MCF 10A (cell line): ENCODE measurements at regions not wholly inside any gene's neighbourhood (a gene's known extent, or its start where the extent isn't known, plus 50 kb on each side); places are given as distances from the start of the nearest gene placed in this dataset.

Source experiments
- BruUV-seq: library from RNA; stranded (reverse); fragments of 400-500 nt; replicated peaks from 2 replicates; lab custom pipeline; 2021; lab: Mats Ljungman, UMichigan
- CTCF ChIA-PET: fragments of 300-600 bp; sonication (Branson Sonifier 250); formaldehyde crosslinking; extraction: SDS; loops from one replicate; lab custom pipeline; 2021; ENCODE audit warnings: antibody characterized with exemption, inconsistent platforms; lab: Yijun Ruan, JAX
- POLR2A ChIA-PET: fragments of 300-600, 350-650 bp; sonication (Branson Sonifier 250); formaldehyde crosslinking; extraction: SDS; loops from one replicate; lab custom pipeline; 2020; ENCODE audit warnings: antibody characterized with exemption, inconsistent platforms; lab: Yijun Ruan, JAX
- DNase-seq: peaks from one replicate; pipeline ENCODE4 v3.0.0-alpha.2; 2018; ENCODE audit not compliant: unreplicated experiment
- H3K27ac Mint-ChIP-seq: one replicate; pipeline ENCODE4 v1.8.0; 2022; ENCODE audit warnings: mild to moderate bottlenecking, low read depth, mixed read lengths; ENCODE audit not compliant: unreplicated experiment
- H3K27me3 Mint-ChIP-seq: one replicate; pipeline ENCODE4 v1.8.0; 2022; ENCODE audit warnings: mixed read lengths; ENCODE audit not compliant: insufficient read depth, unreplicated experiment
- H3K36me3 Mint-ChIP-seq: one replicate; pipeline ENCODE4 v1.8.0; 2022; ENCODE audit warnings: mild to moderate bottlenecking, moderate library complexity, mixed read lengths; ENCODE audit not compliant: insufficient read depth, unreplicated experiment
- H3K4me1 Mint-ChIP-seq: one replicate; pipeline ENCODE4 v1.8.0; 2022; ENCODE audit warnings: mixed read lengths; ENCODE audit not compliant: insufficient read depth, unreplicated experiment
- H3K4me3 Mint-ChIP-seq: one replicate; pipeline ENCODE4 v1.8.0; 2022; ENCODE audit warnings: mild to moderate bottlenecking, moderate library complexity, mixed read lengths; ENCODE audit not compliant: unreplicated experiment
- H3K9me3 Mint-ChIP-seq: one replicate; pipeline ENCODE4 v1.8.0; 2022; ENCODE audit warnings: mixed read lengths; ENCODE audit not compliant: unreplicated experiment
- intact Hi-C: fragments of 100-400 bp; cut with micrococcal nuclease; formaldehyde crosslinking; loops from 2 replicates; pipeline ENCODE4 v1.14.1; 2022
- TF ChIP-seq, protein P1 (sequence below): fragments of 200-600 bp; IDR thresholded peaks from one replicate; pipeline ENCODE4 v1.8.0; 2022; ENCODE audit warnings: antibody characterized with exemption, mild to moderate bottlenecking; ENCODE audit not compliant: unreplicated experiment

GRCh38 chr1:188670837-188671236 is 1806.8 kb downstream of the BRINP3 start:
- Mint-ChIP-seq H3K27me3 (no peaks in the 10 kb centered on the region), H3K27ac (peak overlapping the region; percentile 36), H3K9me3 (no peaks in the 10 kb centered on the region), H3K36me3 (no peaks in the 10 kb centered on the region), H3K4me3 (no peak overlapping the region), H3K4me1 (peaks cover 9% of the 10 kb centered on the region)
- TF ChIP-seq, protein P1, sequence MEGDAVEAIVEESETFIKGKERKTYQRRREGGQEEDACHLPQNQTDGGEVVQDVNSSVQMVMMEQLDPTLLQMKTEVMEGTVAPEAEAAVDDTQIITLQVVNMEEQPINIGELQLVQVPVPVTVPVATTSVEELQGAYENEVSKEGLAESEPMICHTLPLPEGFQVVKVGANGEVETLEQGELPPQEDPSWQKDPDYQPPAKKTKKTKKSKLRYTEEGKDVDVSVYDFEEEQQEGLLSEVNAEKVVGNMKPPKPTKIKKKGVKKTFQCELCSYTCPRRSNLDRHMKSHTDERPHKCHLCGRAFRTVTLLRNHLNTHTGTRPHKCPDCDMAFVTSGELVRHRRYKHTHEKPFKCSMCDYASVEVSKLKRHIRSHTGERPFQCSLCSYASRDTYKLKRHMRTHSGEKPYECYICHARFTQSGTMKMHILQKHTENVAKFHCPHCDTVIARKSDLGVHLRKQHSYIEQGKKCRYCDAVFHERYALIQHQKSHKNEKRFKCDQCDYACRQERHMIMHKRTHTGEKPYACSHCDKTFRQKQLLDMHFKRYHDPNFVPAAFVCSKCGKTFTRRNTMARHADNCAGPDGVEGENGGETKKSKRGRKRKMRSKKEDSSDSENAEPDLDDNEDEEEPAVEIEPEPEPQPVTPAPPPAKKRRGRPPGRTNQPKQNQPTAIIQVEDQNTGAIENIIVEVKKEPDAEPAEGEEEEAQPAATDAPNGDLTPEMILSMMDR = no peak
- peak; percentile 73 for DNase-seq
- ChIA-PET CTCF (interaction anchor here (0.6 kb wide), 1 partner anchor 10 kb away, joined by 3 read pairs; no protein-coding TSS in a partner anchor), POLR2A (interaction anchor here (1.2 kb wide), 1 partner anchor 17 kb away, joined by 3 read pairs; no protein-coding TSS in a partner anchor)
- intact Hi-C loops = no loop called here
- no TSS peak for BruUV-seq

DNA sequence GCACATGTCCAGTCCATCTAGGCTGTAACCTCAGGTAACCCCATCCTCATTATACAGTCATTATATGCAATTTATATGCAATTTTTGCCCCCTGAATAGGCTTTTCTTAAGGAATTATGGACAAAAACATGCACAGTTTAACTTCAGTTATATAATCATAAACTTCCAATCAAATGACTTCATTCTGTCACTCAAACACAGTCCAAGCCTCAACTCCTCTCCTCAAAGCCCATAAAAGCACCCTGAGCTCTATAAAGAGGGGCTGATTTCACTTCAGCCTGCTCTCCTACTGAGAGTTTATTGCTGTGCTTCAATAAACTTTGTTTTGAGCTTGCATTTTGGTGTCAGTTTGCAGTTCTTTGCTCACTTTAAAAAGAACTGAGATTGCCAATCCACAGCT is 1805.5 kb downstream of the BRINP3 start:
- no peaks in the 10 kb centered on the region for H3K36me3 Mint-ChIP-seq
- no peak overlapping the region for H3K4me3 Mint-ChIP-seq
- CTCF ChIA-PET = interaction anchor here (0.7 to 1.3 kb wide), 2 partner anchors 44 to 1407 kb away, joined by 3 to 4 read pairs; no protein-coding TSS in a partner anchor
- no peak for DNase-seq
- TF ChIP-seq, protein P1 = no peak
- H3K27ac Mint-ChIP-seq = no peak overlapping the region
- POLR2A ChIA-PET = no interaction called here
- intact Hi-C loops = no loop called here
- no TSS peak for BruUV-seq
- no peaks in the 10 kb centered on the region for H3K27me3 Mint-ChIP-seq
- H3K4me1 Mint-ChIP-seq = peaks cover 9% of the 10 kb centered on the region
- no peaks in the 10 kb centered on the region for H3K9me3 Mint-ChIP-seq

GRCh38 chr1:188689542-188689941 is 1788.1 kb downstream of the BRINP3 start:
- DNase-seq = peak; percentile 69
- ChIA-PET POLR2A (no interaction called here), CTCF (interaction anchor here (0.5 to 0.8 kb wide), 3 partner anchors 9 to 529 kb away, joined by 3 to 5 read pairs (median 3); no protein-coding TSS in a partner anchor)
- no peak overlapping the region for H3K4me3 Mint-ChIP-seq
- H3K27ac Mint-ChIP-seq = peak overlapping the region; percentile 47
- H3K36me3 Mint-ChIP-seq = no peaks in the 10 kb centered on the region
- BruUV-seq = no TSS peak
- no peaks in the 10 kb centered on the region for H3K9me3 Mint-ChIP-seq
- TF ChIP-seq, protein P1 = no peak
- intact Hi-C loops = no loop called here
- H3K27me3 Mint-ChIP-seq = no peaks in the 10 kb centered on the region
- peaks cover 8% of the 10 kb centered on the region for H3K4me1 Mint-ChIP-seq

GRCh38 chr1:188700116-188700515 is 1777.5 kb downstream of the BRINP3 start:
- no peak for DNase-seq

More at GRCh38 chr1:188700116-188700515, 1777.5 kb downstream of the BRINP3 start:
- no TSS peak for BruUV-seq
- no peak overlapping the region for H3K27ac Mint-ChIP-seq
- no peaks in the 10 kb centered on the region for H3K4me1 Mint-ChIP-seq
- CTCF ChIA-PET = no interaction called here
- TF ChIP-seq, protein P1 = no peak
- no peaks in the 10 kb centered on the region for H3K36me3 Mint-ChIP-seq
- no peaks in the 10 kb centered on the region for H3K27me3 Mint-ChIP-seq
- no peak overlapping the region for H3K4me3 Mint-ChIP-seq
- intact Hi-C loops = no loop called here
- no peaks in the 10 kb centered on the region for H3K9me3 Mint-ChIP-seq
- POLR2A ChIA-PET = no interaction called here
